Uterus (tissue), 3 donors: ENCODE measurements at regions not wholly inside any gene's neighbourhood (a gene's known extent, or its start where the extent isn't known, plus 50 kb on each side); places are given as distances from the start of the nearest gene placed in this dataset.
"Not testable (repeated sequence)": the region's sequence is repeated elsewhere in the genome, so short reads cannot be mapped to it uniquely, and the experiment has no call there.

ENCODE experiments used
- DNase-seq, 2 donors: peaks; one replicate each; pipeline ENCODE4 v3.0.0-alpha.2; 2019 to 2020
- H3K27ac ChIP-seq, 2 donors: fragments of 200-600 bp; sonication (generic); 1 replicate in 1 of 2; 2 replicates in 1 of 2; pipeline ENCODE4 v1.5.1; 2016 to 2018
- H3K27me3 ChIP-seq, 2 donors: fragments of 200-600 bp; sonication (generic); one replicate each; pipeline ENCODE4 v1.5.1; 2018 to 2019; ENCODE audit warnings: control low read depth in 1 of 2
- H3K36me3 ChIP-seq, 2 donors: fragments of 200-600 bp; sonication (generic); one replicate each; pipeline ENCODE4 v1.5.1; 2019; ENCODE audit warnings: control low read depth in 1 of 2
- H3K4me1 ChIP-seq, 2 donors: fragments of 200-600 bp; sonication (generic); one replicate each; pipeline ENCODE4 v1.5.1; 2018 to 2019; ENCODE audit warnings: control low read depth in 1 of 2
- H3K4me3 ChIP-seq, 2 donors: fragments of 200-600 bp; sonication (generic); 1 replicate in 1 of 2; 2 replicates in 1 of 2; pipeline ENCODE4 v1.5.1; 2018 to 2019; ENCODE audit warnings: mild to moderate bottlenecking in 1 of 2
- H3K9me3 ChIP-seq, 2 donors: fragments of 200-600 bp; sonication (generic); one replicate each; pipeline ENCODE4 v1.5.1; 2019; ENCODE audit warnings: control low read depth in 1 of 2
- POLR2A ChIP-seq, 2 donors: fragments of 450-650 bp; IDR thresholded peaks; one replicate each; pipeline ENCODE4 v1.6.1; 2016; ENCODE audit warnings: antibody characterized with exemption in 2 of 2, mild to moderate bottlenecking in 1 of 2, moderate library complexity in 1 of 2
- intact Hi-C: fragments of 100-400 bp; cut with DNase I; formaldehyde crosslinking; loops from one replicate; pipeline ENCODE4 v1.15.1; 2023; ENCODE audit warnings: low total_unique reads
- TF ChIP-seq, protein P1 (sequence below), 4 experiments: fragments of 200-600 bp in 2 of 4; fragments of 450-650 bp in 2 of 4; sonication (generic) in 2 of 4; IDR thresholded peaks; one replicate each; pipeline ENCODE4 v1.5.1; 2016 to 2019; ENCODE audit warnings: antibody characterized with exemption in 4 of 4, mild to moderate bottlenecking in 2 of 4, moderate library complexity in 1 of 4
- donor health status: DM: yes; HTN: yes; CAD: no.

GRCh38 chr5:81825237-81825636, 74.3 kb upstream of the SSBP2 start:
- intact Hi-C loops, result no loop called here

GRCh38 chr5:81823736-81824135, 72.8 kb upstream of the SSBP2 start:
- H3K4me1 ChIP-seq, H3K9me3 ChIP-seq, intact Hi-C loops, H3K4me3 ChIP-seq, H3K36me3 ChIP-seq, DNase-seq, H3K27me3 ChIP-seq, H3K27ac ChIP-seq: not testable (repeated sequence)

More at GRCh38 chr5:81825237-81825636, 74.3 kb upstream of the SSBP2 start:
- Histone ChIP-seq H3K36me3 (no peaks in the 10 kb centered on the region), H3K4me3 (no peak overlapping the region), H3K27ac (peak overlapping the region in 1 of 2 donors; percentile 14), H3K9me3 (no peaks in the 10 kb centered on the region), H3K4me1 (no peaks in the 10 kb centered on the region), H3K27me3 (no peaks in the 10 kb centered on the region)
- TF ChIP-seq, protein P1, sequence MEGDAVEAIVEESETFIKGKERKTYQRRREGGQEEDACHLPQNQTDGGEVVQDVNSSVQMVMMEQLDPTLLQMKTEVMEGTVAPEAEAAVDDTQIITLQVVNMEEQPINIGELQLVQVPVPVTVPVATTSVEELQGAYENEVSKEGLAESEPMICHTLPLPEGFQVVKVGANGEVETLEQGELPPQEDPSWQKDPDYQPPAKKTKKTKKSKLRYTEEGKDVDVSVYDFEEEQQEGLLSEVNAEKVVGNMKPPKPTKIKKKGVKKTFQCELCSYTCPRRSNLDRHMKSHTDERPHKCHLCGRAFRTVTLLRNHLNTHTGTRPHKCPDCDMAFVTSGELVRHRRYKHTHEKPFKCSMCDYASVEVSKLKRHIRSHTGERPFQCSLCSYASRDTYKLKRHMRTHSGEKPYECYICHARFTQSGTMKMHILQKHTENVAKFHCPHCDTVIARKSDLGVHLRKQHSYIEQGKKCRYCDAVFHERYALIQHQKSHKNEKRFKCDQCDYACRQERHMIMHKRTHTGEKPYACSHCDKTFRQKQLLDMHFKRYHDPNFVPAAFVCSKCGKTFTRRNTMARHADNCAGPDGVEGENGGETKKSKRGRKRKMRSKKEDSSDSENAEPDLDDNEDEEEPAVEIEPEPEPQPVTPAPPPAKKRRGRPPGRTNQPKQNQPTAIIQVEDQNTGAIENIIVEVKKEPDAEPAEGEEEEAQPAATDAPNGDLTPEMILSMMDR (IDR thresholded peaks at IDR 0.05), result no peak
- TF ChIP-seq POLR2A (IDR thresholded peaks at IDR 0.05), result no peak
- DNase-seq, result peak; percentile 39 to 49

- Histone ChIP-seq H3K4me3 (no peak overlapping the region), H3K27ac (no peak overlapping the region), H3K9me3 (no peaks in the 10 kb centered on the region), H3K36me3 (no peaks in the 10 kb centered on the region), H3K4me1 (no peaks in the 10 kb centered on the region), H3K27me3 (no peaks in the 10 kb centered on the region)
- TF ChIP-seq, protein P1 (IDR thresholded peaks at IDR 0.05), result no peak
- no peak for TF ChIP-seq POLR2A (IDR thresholded peaks at IDR 0.05)
- intact Hi-C loops, result no loop called here
- DNase-seq, result no peak
These were observed 70.0 kb upstream of the SSBP2 start for GRCh38 chr5:81820863-81821262.

GRCh38 chr5:81820318-81820636, 69.4 kb upstream of the SSBP2 start:
- TF ChIP-seq, protein P1 (IDR thresholded peaks at IDR 0.05), result no peak
- intact Hi-C loops, result no loop called here
- DNase-seq, result no peak
- no peaks in the 10 kb centered on the region for H3K9me3 ChIP-seq
- no peak overlapping the region for H3K4me3 ChIP-seq
- no peaks in the 10 kb centered on the region for H3K36me3 ChIP-seq
- H3K27ac ChIP-seq, result no peak overlapping the region
- no peaks in the 10 kb centered on the region for H3K27me3 ChIP-seq
- H3K4me1 ChIP-seq, result no peaks in the 10 kb centered on the region

DNA sequence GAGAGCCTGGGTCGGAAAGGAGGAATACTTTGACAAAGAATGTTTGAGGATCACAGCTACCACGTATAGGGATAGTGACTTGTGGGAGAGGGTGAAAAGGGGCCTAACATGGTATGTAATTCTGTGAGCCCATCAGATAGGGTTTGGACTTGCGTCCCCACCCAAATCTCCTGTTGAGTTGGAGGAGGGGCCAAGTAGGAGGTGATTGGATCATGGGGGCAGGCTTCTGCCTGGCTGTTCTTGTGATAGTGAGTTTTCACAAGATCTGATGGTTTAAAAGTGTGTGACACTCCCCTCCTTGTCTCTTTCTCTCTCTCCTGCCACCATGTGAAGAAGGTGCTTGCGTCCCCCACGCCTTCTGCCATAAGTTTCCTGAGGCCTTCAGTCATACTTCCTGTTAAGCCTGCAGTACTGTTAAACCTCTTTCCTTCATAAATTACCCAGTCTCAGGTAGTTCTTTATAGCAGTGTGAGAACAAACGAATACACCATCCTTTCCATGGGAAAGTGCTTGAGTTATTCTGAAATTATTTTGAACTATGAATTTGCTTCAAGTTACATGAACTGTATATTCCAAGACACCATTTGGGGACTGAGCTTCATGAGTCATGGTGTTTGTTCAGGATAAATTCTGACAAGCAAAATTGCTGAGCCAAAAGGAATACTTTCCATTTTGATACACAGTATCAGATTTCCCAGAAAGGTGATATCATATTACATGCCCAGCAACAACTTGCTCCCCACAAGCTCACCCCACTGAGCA, 68.8 kb upstream of the SSBP2 start:
- TF ChIP-seq POLR2A (IDR thresholded peaks at IDR 0.05), result no peak
- TF ChIP-seq, protein P1 (IDR thresholded peaks at IDR 0.05), result no peak
- H3K9me3 ChIP-seq, result no peaks in the 10 kb centered on the region
- no peaks in the 10 kb centered on the region for H3K4me1 ChIP-seq
- H3K36me3 ChIP-seq, result no peaks in the 10 kb centered on the region
- intact Hi-C loops, result no loop called here
- DNase-seq, result no peak
- no peak overlapping the region for H3K27ac ChIP-seq
- no peaks in the 10 kb centered on the region for H3K27me3 ChIP-seq
- no peak overlapping the region for H3K4me3 ChIP-seq

- H3K27me3 ChIP-seq, result no peaks in the 10 kb centered on the region
- intact Hi-C loops, result no loop called here
- DNase-seq, result no peak
- H3K9me3 ChIP-seq, result no peaks in the 10 kb centered on the region
- TF ChIP-seq, protein P1 (IDR thresholded peaks at IDR 0.05), result no peak
- TF ChIP-seq POLR2A (IDR thresholded peaks at IDR 0.05), result no peak
- H3K4me3 ChIP-seq, result no peak overlapping the region
- no peaks in the 10 kb centered on the region for H3K36me3 ChIP-seq
- H3K27ac ChIP-seq, result no peak overlapping the region
- no peaks in the 10 kb centered on the region for H3K4me1 ChIP-seq
These were observed 67.1 kb upstream of the SSBP2 start for GRCh38 chr5:81817980-81818379.
